Erythroblast (primary cell): ENCODE measurements at regions not wholly inside any gene's neighbourhood (a gene's known extent, or its start where the extent isn't known, plus 50 kb on each side); places are given as distances from the start of the nearest gene placed in this dataset.

Experiments used
- DNase-seq, 2 experiments: peaks; one replicate each; lab custom pipeline; 2025; lab: John Stamatoyannopoulos, UW
- GATA1 ChIP-seq: IDR thresholded peaks from 2 replicates; pipeline ENCODE4 v1.6.1; 2011; ENCODE audit warnings: low read depth, mild to moderate bottlenecking, control low read depth, low read length, moderate library complexity
- POLR2A ChIP-seq: IDR thresholded peaks from 2 replicates; pipeline ENCODE4 v1.6.1; 2011; ENCODE audit warnings: mild to moderate bottlenecking, low read length

- DNase-seq, result no peak
- TF ChIP-seq GATA1 (no peak), POLR2A (no peak)
Observed at GRCh38 chr7:123260428-123260960, 60.7 kb upstream of the SLC13A1 start.

GRCh38 chr7:123259759-123260158, 60.0 kb upstream of the SLC13A1 start:
- DNase-seq, result no peak
- no peak for TF ChIP-seq POLR2A
- no peak for TF ChIP-seq GATA1
